ENCODE measurements at regions not wholly inside any gene's neighbourhood (a gene's known extent, or its start where the extent isn't known, plus 50 kb on each side); places are given as distances from the start of the nearest gene placed in this dataset.

DNA sequence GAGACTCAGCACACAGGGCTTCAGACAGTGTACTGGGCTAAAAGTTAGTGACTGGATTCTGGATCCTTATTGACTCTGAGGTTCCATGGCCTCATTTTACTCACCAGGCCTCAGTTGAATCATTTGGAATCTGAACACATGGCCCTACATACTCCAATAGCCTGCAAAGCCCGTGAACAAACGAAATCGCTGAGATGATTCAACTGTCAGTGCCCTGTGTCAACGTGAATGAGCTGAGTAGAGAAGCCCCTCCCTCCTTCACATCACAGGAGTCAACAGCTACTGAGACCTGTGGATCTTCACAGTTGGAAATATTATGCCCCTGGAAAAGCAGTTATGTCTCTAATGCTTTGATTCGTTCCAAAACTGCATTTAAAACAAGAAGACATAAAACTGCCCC is 429.3 kb downstream of the GADD45G start:
- no peak for TF ChIP-seq MXI1 (IDR thresholded peaks at IDR 0.05; ENCODE audit: low read depth, low read length)
- no peak for TF ChIP-seq POLR2AphosphoS5 (IDR thresholded peaks at IDR 0.05; ENCODE audit: low read depth, low read length)
- TF ChIP-seq YY1 (IDR thresholded peaks at IDR 0.05; ENCODE audit: low read depth): no peak
- TF ChIP-seq SMC3 (IDR thresholded peaks at IDR 0.05; ENCODE audit: low read depth, low read length): no peak
- TF ChIP-seq, protein P1, sequence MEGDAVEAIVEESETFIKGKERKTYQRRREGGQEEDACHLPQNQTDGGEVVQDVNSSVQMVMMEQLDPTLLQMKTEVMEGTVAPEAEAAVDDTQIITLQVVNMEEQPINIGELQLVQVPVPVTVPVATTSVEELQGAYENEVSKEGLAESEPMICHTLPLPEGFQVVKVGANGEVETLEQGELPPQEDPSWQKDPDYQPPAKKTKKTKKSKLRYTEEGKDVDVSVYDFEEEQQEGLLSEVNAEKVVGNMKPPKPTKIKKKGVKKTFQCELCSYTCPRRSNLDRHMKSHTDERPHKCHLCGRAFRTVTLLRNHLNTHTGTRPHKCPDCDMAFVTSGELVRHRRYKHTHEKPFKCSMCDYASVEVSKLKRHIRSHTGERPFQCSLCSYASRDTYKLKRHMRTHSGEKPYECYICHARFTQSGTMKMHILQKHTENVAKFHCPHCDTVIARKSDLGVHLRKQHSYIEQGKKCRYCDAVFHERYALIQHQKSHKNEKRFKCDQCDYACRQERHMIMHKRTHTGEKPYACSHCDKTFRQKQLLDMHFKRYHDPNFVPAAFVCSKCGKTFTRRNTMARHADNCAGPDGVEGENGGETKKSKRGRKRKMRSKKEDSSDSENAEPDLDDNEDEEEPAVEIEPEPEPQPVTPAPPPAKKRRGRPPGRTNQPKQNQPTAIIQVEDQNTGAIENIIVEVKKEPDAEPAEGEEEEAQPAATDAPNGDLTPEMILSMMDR (IDR thresholded peaks at IDR 0.05): no peak

Measured in SK-N-SH (cell line).